ENCODE measurements at regions not wholly inside any gene's neighbourhood (a gene's known extent, or its start where the extent isn't known, plus 50 kb on each side); places are given as distances from the start of the nearest gene placed in this dataset.

- ChIA-PET POLR2A (no interaction called here), CTCF (no interaction called here)
- no peak for DNase-seq (ENCODE audit: extremely low spot score)
- TF ChIP-seq HDGF (IDR thresholded peaks at IDR 0.05; ENCODE audit: borderline replicate concordance) = no peak
- TF ChIP-seq BHLHE40 (IDR thresholded peaks at IDR 0.05; ENCODE audit: borderline replicate concordance) = no peak
- TF ChIP-seq FOXA1 (IDR thresholded peaks at IDR 0.05) = no peak
- TF ChIP-seq ELF4 (IDR thresholded peaks at IDR 0.05) = no peak
- TF ChIP-seq TARDBP (IDR thresholded peaks at IDR 0.05) = no peak
- no peak for TF ChIP-seq FOXK2 (IDR thresholded peaks at IDR 0.05)
- TF ChIP-seq NFRKB (IDR thresholded peaks at IDR 0.05) = no peak
- no peak for TF ChIP-seq FOXM1 (IDR thresholded peaks at IDR 0.05; ENCODE audit: borderline replicate concordance)
These were observed 534.1 kb downstream of the TUSC7 start for GRCh38 chr3:117243657-117244056.

GRCh38 chr3:117246771-117247555, 537.4 kb downstream of the TUSC7 start:
- DNase-seq (ENCODE audit: extremely low spot score) = no peak
- CTCF ChIA-PET = no interaction called here
- POLR2A ChIA-PET = no interaction called here
- no peak for TF ChIP-seq FOXM1 (IDR thresholded peaks at IDR 0.05; ENCODE audit: borderline replicate concordance)
- TF ChIP-seq ELF4 (IDR thresholded peaks at IDR 0.05) = no peak
- no peak for TF ChIP-seq NFRKB (IDR thresholded peaks at IDR 0.05)
- no peak for TF ChIP-seq L3MBTL2 (conservative IDR thresholded peaks at IDR 0.05)
- TF ChIP-seq PKNOX1 (IDR thresholded peaks at IDR 0.05) = no peak
- TF ChIP-seq ARNT (IDR thresholded peaks at IDR 0.05) = no peak
- TF ChIP-seq FOXA1 (IDR thresholded peaks at IDR 0.05) = no peak

GRCh38 chr3:117248153-117248552, 538.6 kb downstream of the TUSC7 start:
- POLR2A ChIA-PET = no interaction called here
- no peak for DNase-seq (ENCODE audit: extremely low spot score)
- CTCF ChIA-PET = no interaction called here
- no peak for TF ChIP-seq ELF4 (IDR thresholded peaks at IDR 0.05)
- no peak for TF ChIP-seq FOXA1 (IDR thresholded peaks at IDR 0.05)
- TF ChIP-seq SP1 (IDR thresholded peaks at IDR 0.05) = no peak
- no peak for TF ChIP-seq HDGF (IDR thresholded peaks at IDR 0.05; ENCODE audit: borderline replicate concordance)
- no peak for TF ChIP-seq CTBP1 (IDR thresholded peaks at IDR 0.05; ENCODE audit: borderline replicate concordance)

GRCh38 chr3:117252208-117252607, 542.6 kb downstream of the TUSC7 start:
- CTCF ChIA-PET = no interaction called here
- POLR2A ChIA-PET = no interaction called here
- DNase-seq (ENCODE audit: extremely low spot score) = no peak
- TF ChIP-seq TARDBP (IDR thresholded peaks at IDR 0.05) (no peak), BHLHE40 (IDR thresholded peaks at IDR 0.05; ENCODE audit: borderline replicate concordance) (no peak), FOXM1 (IDR thresholded peaks at IDR 0.05; ENCODE audit: borderline replicate concordance) (no peak), ELF4 (IDR thresholded peaks at IDR 0.05) (no peak), FOXK2 (IDR thresholded peaks at IDR 0.05) (no peak), ARNT (IDR thresholded peaks at IDR 0.05) (no peak), ZNF384 (IDR thresholded peaks at IDR 0.05) (no peak), LEF1 (IDR thresholded peaks at IDR 0.05; ENCODE audit: borderline replicate concordance) (no peak), PKNOX1 (IDR thresholded peaks at IDR 0.05) (no peak)

- CTCF ChIA-PET = no interaction called here
- DNase-seq (ENCODE audit: extremely low spot score) = no peak
- TF ChIP-seq CTBP1 (IDR thresholded peaks at IDR 0.05; ENCODE audit: borderline replicate concordance) = no peak
- TF ChIP-seq HDGF (IDR thresholded peaks at IDR 0.05; ENCODE audit: borderline replicate concordance) = no peak
- TF ChIP-seq PKNOX1 (IDR thresholded peaks at IDR 0.05) = no peak
- no peak for TF ChIP-seq LEF1 (IDR thresholded peaks at IDR 0.05; ENCODE audit: borderline replicate concordance)
- no peak for TF ChIP-seq BHLHE40 (IDR thresholded peaks at IDR 0.05; ENCODE audit: borderline replicate concordance)
- TF ChIP-seq FOXM1 (IDR thresholded peaks at IDR 0.05; ENCODE audit: borderline replicate concordance) = no peak
- TF ChIP-seq FOXA1 (IDR thresholded peaks at IDR 0.05) = no peak
- no peak for TF ChIP-seq FOXK2 (IDR thresholded peaks at IDR 0.05)
- POLR2A ChIA-PET = no interaction called here
These were observed 543.1 kb downstream of the TUSC7 start for GRCh38 chr3:117252651-117253050.

GRCh38 chr3:117253636-117254035, 544.1 kb downstream of the TUSC7 start:
- peak; percentile 14 for DNase-seq (ENCODE audit: extremely low spot score)
- TF ChIP-seq HDGF (IDR thresholded peaks at IDR 0.05; ENCODE audit: borderline replicate concordance) (no peak), L3MBTL2 (conservative IDR thresholded peaks at IDR 0.05) (no peak), ZNF384 (IDR thresholded peaks at IDR 0.05) (no peak), LEF1 (IDR thresholded peaks at IDR 0.05; ENCODE audit: borderline replicate concordance) (no peak), SP1 (IDR thresholded peaks at IDR 0.05) (no peak), FOXK2 (IDR thresholded peaks at IDR 0.05) (no peak), ELF4 (IDR thresholded peaks at IDR 0.05) (no peak), BHLHE40 (IDR thresholded peaks at IDR 0.05; ENCODE audit: borderline replicate concordance) (no peak), TARDBP (IDR thresholded peaks at IDR 0.05) (no peak), FOXA1 (IDR thresholded peaks at IDR 0.05) (no peak), SUZ12 (IDR thresholded peaks at IDR 0.05) (no peak), PKNOX1 (IDR thresholded peaks at IDR 0.05) (no peak), NFRKB (IDR thresholded peaks at IDR 0.05) (no peak), FOXM1 (IDR thresholded peaks at IDR 0.05; ENCODE audit: borderline replicate concordance) (no peak), CTBP1 (IDR thresholded peaks at IDR 0.05; ENCODE audit: borderline replicate concordance) (no peak), ARNT (IDR thresholded peaks at IDR 0.05) (no peak)
- POLR2A ChIA-PET = no interaction called here
- CTCF ChIA-PET = no interaction called here
